GM21528 (cell line): ENCODE measurements at regions not wholly inside any gene's neighbourhood (a gene's known extent, or its start where the extent isn't known, plus 50 kb on each side); places are given as distances from the start of the nearest gene placed in this dataset.

Experiments
- ATAC-seq: cut with Tn5 transposase; IDR thresholded peaks from one replicate; pipeline ENCODE4 v1.9.1; 2021; ENCODE audit warnings: mild to moderate bottlenecking, moderate library complexity; ENCODE audit not compliant: unreplicated experiment, low FRiP score

- ATAC-seq = no peak
Observed at GRCh38 chr5:90136952-90137528, 272.5 kb downstream of the CETN3 start.

DNA sequence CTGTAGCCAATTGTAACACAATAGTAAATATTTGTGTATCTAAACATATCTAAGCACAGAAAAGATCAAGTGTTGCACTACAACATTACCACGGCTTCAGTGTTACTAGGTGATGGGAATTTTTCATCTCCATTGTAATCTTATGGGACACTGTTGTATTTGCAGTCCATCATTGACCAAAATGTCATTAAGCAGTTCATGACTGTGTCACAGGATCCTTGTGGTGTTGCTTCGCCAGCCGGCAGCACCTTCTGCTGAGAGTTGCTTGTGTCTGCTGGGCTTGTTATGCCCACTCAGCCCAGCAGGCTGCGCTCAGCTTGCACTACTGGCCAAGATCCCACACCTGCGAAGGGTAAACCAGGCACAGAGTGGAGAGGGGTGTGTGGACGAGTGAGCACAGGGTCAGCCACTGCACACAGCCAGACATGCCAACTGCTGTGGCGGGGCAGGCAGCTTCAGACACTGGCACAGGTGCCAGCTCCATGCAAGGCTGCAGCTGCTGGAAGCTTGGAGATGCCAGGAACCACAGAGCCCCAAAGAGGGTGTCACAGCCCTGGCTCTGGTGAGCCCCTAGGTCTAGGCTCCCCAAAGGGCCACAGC, 273.7 kb downstream of the CETN3 start:
- no peak for ATAC-seq

DNA sequence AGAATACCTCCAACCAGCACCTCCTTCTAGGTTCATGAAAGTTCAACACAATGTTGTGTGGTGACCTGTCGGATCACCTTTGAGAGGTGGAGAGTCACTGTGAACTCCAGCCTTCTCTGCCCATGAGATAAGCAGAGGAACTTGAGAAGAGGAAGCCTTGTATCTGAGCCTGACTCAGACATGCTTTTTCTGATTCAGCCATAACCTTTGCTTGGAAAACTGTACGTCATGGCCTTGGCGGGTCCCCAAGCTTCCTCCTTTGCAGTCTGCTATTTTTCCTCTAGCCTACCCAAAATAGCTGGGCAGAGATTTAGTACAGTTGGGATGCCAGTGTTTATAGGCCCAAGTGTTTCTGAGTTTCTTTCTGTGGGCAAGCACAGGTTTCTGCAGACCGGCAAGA, 274.7 kb downstream of the CETN3 start:
- ATAC-seq = no peak

GRCh38 chr5:90134381-90134780, 275.2 kb downstream of the CETN3 start:
- no peak for ATAC-seq

GRCh38 chr5:90133941-90134340, 275.6 kb downstream of the CETN3 start:
- ATAC-seq = no peak

DNA sequence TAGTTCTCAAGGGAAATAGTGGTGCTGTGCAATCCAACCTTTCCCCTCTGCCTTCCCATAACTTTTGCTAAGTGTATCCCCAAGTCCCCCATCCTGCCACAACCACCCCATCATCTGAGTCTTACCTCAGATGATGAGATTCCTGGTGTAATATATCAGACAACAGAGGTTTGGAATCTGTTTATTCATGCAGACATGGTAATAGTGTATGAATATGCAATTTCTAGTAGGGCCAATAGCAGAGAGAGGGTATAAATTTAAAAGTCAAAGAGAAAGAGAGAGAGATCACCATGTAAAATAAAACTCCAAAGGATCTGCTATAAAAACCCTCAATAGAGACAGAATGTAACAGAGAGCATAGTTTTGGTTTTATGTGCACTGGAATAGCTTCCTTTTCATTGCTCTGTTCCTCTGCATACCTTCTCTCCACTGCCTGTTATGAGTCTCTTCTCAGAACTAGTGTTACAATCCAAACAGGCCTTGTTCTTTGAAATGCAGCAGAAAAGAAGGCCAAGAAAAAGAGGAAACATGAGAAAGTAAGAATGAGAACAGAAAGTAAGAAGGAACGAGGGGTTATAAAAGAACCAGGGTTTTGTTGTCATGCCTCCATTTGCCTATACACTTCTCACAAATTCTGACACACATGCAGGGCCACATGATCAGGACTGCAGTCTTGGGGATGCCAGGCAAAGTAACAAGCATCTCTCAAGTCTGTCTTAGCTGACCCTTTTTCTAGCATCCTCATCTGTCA, 278.0 kb downstream of the CETN3 start:
- peak; percentile 89 for ATAC-seq

DNA sequence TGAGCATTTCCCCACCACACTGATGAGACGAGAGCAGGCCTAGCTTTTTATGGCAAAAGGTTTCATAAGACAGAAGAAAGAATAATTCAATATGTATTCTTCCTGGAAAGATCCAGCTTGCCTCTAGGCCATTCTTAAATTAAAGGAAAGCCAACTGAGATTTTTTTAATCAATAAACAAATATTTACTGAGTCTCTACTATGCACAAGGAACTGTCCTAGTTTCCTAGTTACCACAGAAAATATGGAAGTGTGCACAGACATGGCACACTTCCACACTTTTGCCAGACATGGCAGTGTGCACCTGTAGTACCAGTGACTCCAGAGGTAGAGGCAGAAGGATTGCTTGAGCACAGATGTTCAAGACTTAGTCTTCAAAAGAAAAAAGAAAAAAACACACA, 281.0 kb downstream of the CETN3 start:
- ATAC-seq = no peak

DNA sequence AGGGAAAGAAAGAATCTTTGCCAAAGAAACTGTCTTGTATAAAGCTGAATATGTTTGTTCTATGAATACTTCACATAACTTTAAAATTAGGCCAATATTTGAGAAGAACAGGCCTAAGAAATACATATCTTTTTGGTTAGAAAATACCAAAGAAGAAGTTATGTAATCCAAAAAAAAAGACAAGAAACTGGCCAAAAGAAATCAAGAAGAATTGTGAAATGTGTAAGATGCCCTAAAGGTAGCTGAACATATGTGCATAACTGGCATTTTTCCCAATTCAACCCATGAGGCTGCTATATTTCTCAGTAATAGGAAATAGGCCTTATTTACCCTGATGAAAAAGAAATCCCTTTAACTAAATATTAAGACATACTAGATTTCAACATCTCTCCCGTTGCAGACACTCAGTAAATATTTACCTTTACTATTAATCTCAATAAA, 290.0 kb downstream of the CETN3 start:
- ATAC-seq = no peak

- ATAC-seq = no peak
Observed at GRCh38 chr5:90117005-90117404, 292.6 kb downstream of the CETN3 start.

GRCh38 chr5:90113108-90113507, 296.4 kb downstream of the CETN3 start:
- no peak for ATAC-seq

DNA sequence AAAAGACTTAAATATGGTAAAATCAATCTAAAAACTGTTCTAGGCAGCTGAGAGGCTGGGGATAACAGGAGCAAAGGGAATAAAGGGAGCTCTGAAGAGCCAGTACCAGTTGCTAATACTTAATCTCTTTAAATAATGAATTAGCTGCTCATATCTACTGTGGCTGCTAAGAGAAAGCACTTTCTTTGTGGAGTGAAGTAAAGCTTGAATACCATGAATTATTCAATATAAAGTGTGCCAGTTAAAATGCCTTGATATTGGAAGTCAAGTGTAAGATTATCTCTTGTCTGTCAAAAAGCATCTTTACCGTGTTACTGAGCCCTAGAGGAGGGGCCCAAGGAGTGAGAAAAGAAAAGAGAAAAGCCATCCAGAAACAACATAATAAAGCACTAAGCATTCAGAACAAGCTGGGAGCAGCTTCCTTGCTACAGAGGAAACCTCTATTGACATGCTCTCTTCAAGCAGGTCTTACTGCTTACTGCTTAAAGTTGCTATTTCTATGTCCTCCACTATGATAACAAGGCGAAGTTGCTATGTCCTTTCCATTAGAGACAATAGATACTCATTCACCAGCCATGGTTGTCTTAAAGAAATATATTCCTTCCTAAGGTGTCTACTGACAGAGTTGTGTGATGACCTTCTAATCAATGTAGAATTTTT, 297.4 kb downstream of the CETN3 start:
- ATAC-seq = no peak

- no peak for ATAC-seq
Observed at GRCh38 chr5:90111364-90112032, 298.1 kb downstream of the CETN3 start.

GRCh38 chr5:90109285-90109684, 300.3 kb downstream of the CETN3 start:
- ATAC-seq = no peak

- ATAC-seq = no peak
Observed at GRCh38 chr5:90099099-90099498, 310.5 kb downstream of the CETN3 start.

- ATAC-seq = no peak
Observed at GRCh38 chr5:90097082-90097477, 312.5 kb downstream of the CETN3 start.

- no peak for ATAC-seq
Observed at GRCh38 chr5:90096415-90097081, 313.0 kb downstream of the CETN3 start.

DNA sequence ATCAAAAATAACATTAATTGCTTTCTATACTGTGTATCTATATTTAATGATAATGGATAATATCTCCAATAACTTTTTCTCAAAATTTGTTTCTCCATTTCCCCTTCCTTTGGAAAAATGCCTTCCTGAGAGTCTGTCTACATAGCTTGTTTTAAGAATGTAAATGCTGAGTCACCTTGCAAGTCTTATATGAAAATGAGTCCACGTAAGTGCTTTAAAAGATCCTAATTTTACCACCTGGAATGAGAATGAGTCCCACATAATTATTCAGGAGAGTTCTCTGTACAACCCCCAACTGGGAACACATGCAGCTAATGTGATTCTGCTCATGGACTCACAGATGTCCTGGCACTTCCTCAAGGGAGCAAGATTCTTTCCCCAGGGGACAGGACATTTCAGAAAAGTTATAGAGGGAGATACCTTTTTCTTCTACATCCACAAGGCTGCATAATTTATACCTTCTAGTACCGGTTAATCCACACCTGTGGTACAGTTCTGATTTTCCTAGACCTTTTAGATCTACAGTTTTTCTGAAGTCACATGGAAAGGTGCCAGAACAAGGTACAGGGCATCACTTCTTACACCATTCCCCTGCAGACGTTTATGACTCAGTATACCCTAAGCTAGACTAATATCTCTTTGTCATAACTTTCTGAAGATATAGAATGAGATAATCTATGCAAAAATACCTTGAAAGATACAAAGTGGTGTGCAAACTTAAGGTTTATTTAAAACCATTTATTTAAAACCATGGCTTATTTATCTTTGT, 314.1 kb downstream of the CETN3 start:
- no peak for ATAC-seq

GRCh38 chr5:90093751-90094485, 315.6 kb downstream of the CETN3 start:
- no peak for ATAC-seq

GRCh38 chr5:90092734-90093133, 316.8 kb downstream of the CETN3 start:
- no peak for ATAC-seq
